Kidney capillary endothelial cell (primary cell): ENCODE measurements at regions not wholly inside any gene's neighbourhood (a gene's known extent, or its start where the extent isn't known, plus 50 kb on each side); places are given as distances from the start of the nearest gene placed in this dataset.

Experiments
- DNase-seq: peaks from one replicate; pipeline ENCODE4 v3.0.0-alpha.2; 2018; ENCODE audit warnings: low spot score

- DNase-seq = no peak
Measured at GRCh38 chr12:114302606-114303315, 103.2 kb downstream of the TBX5 start.

GRCh38 chr12:114302117-114302516, 103.8 kb downstream of the TBX5 start:
- DNase-seq = no peak

GRCh38 chr12:114294303-114294685, 111.7 kb downstream of the TBX5 start:
- no peak for DNase-seq

- DNase-seq = no peak
Measured at GRCh38 chr12:114293571-114294302, 112.2 kb downstream of the TBX5 start.

GRCh38 chr12:114293073-114293472, 112.9 kb downstream of the TBX5 start:
- no peak for DNase-seq

GRCh38 chr12:114291389-114292060, 114.4 kb downstream of the TBX5 start:
- DNase-seq = no peak

GRCh38 chr12:114287821-114288525, 118.0 kb downstream of the TBX5 start:
- DNase-seq = no peak

- no peak for DNase-seq
Measured at GRCh38 chr12:114286145-114286544, 119.8 kb downstream of the TBX5 start.

- DNase-seq = no peak
Measured at GRCh38 chr12:114285554-114285953, 120.4 kb downstream of the TBX5 start.

GRCh38 chr12:114284041-114284440, 121.9 kb downstream of the TBX5 start:
- no peak for DNase-seq

- DNase-seq = no peak
Measured at GRCh38 chr12:114275932-114276785, 129.8 kb downstream of the TBX5 start.

- no peak for DNase-seq
Measured at GRCh38 chr12:114275086-114275485, 130.9 kb downstream of the TBX5 start.

GRCh38 chr12:114274131-114274530, 131.8 kb downstream of the TBX5 start:
- no peak for DNase-seq

GRCh38 chr12:114272605-114273004, 133.3 kb downstream of the TBX5 start:
- no peak for DNase-seq

GRCh38 chr12:114272071-114272470, 133.9 kb downstream of the TBX5 start:
- no peak for DNase-seq

GRCh38 chr12:114269153-114269552, 136.8 kb downstream of the TBX5 start:
- DNase-seq = no peak

- DNase-seq = no peak
Measured at GRCh38 chr12:114266536-114266935, 139.4 kb downstream of the TBX5 start.

GRCh38 chr12:114265036-114265435, 140.9 kb downstream of the TBX5 start:
- DNase-seq = no peak

GRCh38 chr12:114263056-114263805, 142.7 kb downstream of the TBX5 start:
- peak; percentile 75 for DNase-seq

- no peak for DNase-seq
Measured at GRCh38 chr12:114257687-114258086, 148.3 kb downstream of the TBX5 start.

GRCh38 chr12:114254998-114255397, 150.9 kb downstream of the TBX5 start:
- no peak for DNase-seq
